GM21737 (cell line): ENCODE measurements at regions not wholly inside any gene's neighbourhood (a gene's known extent, or its start where the extent isn't known, plus 50 kb on each side); places are given as distances from the start of the nearest gene placed in this dataset.
"Not testable (repeated sequence)": the region's sequence is repeated elsewhere in the genome, so short reads cannot be mapped to it uniquely, and the experiment has no call there.

Experiments
- ATAC-seq: cut with Tn5 transposase; IDR thresholded peaks from one replicate; pipeline ENCODE4 v1.9.1; 2021; ENCODE audit warnings: mild to moderate bottlenecking, moderate library complexity; ENCODE audit not compliant: unreplicated experiment

GRCh38 chr3:104165866-104166265 lies 1200.8 kb upstream of the ALCAM start:
- no peak for ATAC-seq

GRCh38 chr3:104168386-104168785 lies 1198.3 kb upstream of the ALCAM start:
- ATAC-seq = no peak

GRCh38 chr3:104175696-104176095 lies 1191.0 kb upstream of the ALCAM start:
- no peak for ATAC-seq

- no peak for ATAC-seq
Observed at GRCh38 chr3:104176706-104177105, 1190.0 kb upstream of the ALCAM start.

- no peak for ATAC-seq
Observed at GRCh38 chr3:104178680-104179079, 1188.0 kb upstream of the ALCAM start.

- no peak for ATAC-seq
Observed at GRCh38 chr3:104180906-104181305, 1185.8 kb upstream of the ALCAM start.

- no peak for ATAC-seq
Observed at GRCh38 chr3:104190681-104191080, 1176.0 kb upstream of the ALCAM start.

- no peak for ATAC-seq
Observed at GRCh38 chr3:104198131-104198530, 1168.6 kb upstream of the ALCAM start.

GRCh38 chr3:104206925-104207324 lies 1159.8 kb upstream of the ALCAM start:
- no peak for ATAC-seq

GRCh38 chr3:104214277-104214676 lies 1152.4 kb upstream of the ALCAM start:
- ATAC-seq = no peak

GRCh38 chr3:104214937-104215336 lies 1151.8 kb upstream of the ALCAM start:
- ATAC-seq = no peak

- not testable (repeated sequence) for ATAC-seq
Observed at GRCh38 chr3:104219046-104219445, 1147.7 kb upstream of the ALCAM start.

GRCh38 chr3:104234442-104235194 lies 1132.1 kb upstream of the ALCAM start:
- no peak for ATAC-seq

- no peak for ATAC-seq
Observed at GRCh38 chr3:104244680-104245220, 1122.0 kb upstream of the ALCAM start.

- no peak for ATAC-seq
Observed at GRCh38 chr3:104245261-104245660, 1121.4 kb upstream of the ALCAM start.

GRCh38 chr3:104245981-104246380 lies 1120.7 kb upstream of the ALCAM start:
- ATAC-seq = no peak

GRCh38 chr3:104257486-104257885 lies 1109.2 kb upstream of the ALCAM start:
- ATAC-seq = no peak

- no peak for ATAC-seq
Observed at GRCh38 chr3:104263477-104263876, 1103.2 kb upstream of the ALCAM start.

GRCh38 chr3:104266219-104266618 lies 1100.5 kb upstream of the ALCAM start:
- not testable (repeated sequence) for ATAC-seq

- ATAC-seq = no peak
Observed at GRCh38 chr3:104269771-104270170, 1096.9 kb upstream of the ALCAM start.

GRCh38 chr3:104273046-104273649 lies 1093.6 kb upstream of the ALCAM start:
- no peak for ATAC-seq

- ATAC-seq = no peak
Observed at GRCh38 chr3:104275199-104275598, 1091.5 kb upstream of the ALCAM start.
